Upper lobe of left lung (tissue), 4 donors: ENCODE measurements at regions not wholly inside any gene's neighbourhood (a gene's known extent, or its start where the extent isn't known, plus 50 kb on each side); places are given as distances from the start of the nearest gene placed in this dataset.

Experiments used
- CTCF ChIP-seq, 6 experiments: fragments of 450-650 bp in 4 of 6; fragments of 200-600 bp in 2 of 6; sonication (generic) in 2 of 6; IDR thresholded peaks; one replicate each; pipeline ENCODE4 v1.5.1; 2016 to 2019; ENCODE audit warnings: antibody characterized with exemption in 6 of 6
- POLR2A ChIP-seq, 4 donors: fragments of 450-650 bp; IDR thresholded peaks; one replicate each; pipeline ENCODE4 v1.5.1; 2016 to 2017; ENCODE audit warnings: antibody characterized with exemption in 4 of 4, mild to moderate bottlenecking in 2 of 4
- POLR2AphosphoS5 ChIP-seq, 2 donors: sonication (generic); formaldehyde crosslinking; IDR thresholded peaks; one replicate each; pipeline ENCODE4 v1.5.1; 2017; ENCODE audit warnings: antibody characterized with exemption in 2 of 2

- TF ChIP-seq POLR2AphosphoS5 (IDR thresholded peaks at IDR 0.05) = no peak
- TF ChIP-seq CTCF (IDR thresholded peaks at IDR 0.05) = no peak
- no peak for TF ChIP-seq POLR2A (IDR thresholded peaks at IDR 0.05)
Observed at GRCh38 chr16:75921281-75921680, 195.0 kb upstream of the CPHXL start.
